ENCODE measurements at regions not wholly inside any gene's neighbourhood (a gene's known extent, or its start where the extent isn't known, plus 50 kb on each side); places are given as distances from the start of the nearest gene placed in this dataset.
"Not testable (repeated sequence)": the region's sequence is repeated elsewhere in the genome, so short reads cannot be mapped to it uniquely, and the experiment has no call there.

DNA sequence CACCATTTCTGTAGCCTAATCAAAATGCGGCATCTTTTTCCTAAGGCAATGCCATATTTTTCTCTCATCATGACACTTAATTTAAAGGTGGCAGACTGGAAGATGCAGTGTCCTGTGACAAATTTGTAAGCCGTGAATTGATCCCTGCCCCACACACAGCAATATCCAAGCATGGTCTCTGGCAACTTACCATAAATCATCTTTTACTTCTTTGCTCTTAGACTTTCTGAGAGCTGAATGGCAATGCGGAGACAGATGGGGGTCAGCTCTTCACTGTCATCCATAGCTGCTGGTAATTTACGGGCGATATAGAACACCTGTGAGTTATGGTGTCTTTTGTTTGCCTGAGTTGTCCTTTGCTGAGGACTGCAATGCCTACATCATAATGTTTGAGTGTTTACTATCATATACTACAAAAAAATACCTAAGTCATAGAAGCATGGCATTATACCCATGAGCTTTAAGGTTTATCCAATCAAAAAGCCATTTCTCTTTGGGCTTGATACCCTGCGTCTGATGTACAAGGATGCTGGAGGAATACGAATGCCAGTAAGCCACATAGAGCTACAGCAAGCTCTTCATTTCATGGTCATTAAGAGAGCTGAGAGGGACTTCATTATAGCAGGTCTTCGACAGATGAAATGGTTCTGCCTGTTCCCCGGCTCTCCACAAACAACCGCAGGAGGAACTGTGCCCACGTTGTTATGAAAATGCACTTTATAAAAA is 148.1 kb downstream of the TRIML1 start:
- DNase-seq (ENCODE audit: low read depth), result no peak

DNA sequence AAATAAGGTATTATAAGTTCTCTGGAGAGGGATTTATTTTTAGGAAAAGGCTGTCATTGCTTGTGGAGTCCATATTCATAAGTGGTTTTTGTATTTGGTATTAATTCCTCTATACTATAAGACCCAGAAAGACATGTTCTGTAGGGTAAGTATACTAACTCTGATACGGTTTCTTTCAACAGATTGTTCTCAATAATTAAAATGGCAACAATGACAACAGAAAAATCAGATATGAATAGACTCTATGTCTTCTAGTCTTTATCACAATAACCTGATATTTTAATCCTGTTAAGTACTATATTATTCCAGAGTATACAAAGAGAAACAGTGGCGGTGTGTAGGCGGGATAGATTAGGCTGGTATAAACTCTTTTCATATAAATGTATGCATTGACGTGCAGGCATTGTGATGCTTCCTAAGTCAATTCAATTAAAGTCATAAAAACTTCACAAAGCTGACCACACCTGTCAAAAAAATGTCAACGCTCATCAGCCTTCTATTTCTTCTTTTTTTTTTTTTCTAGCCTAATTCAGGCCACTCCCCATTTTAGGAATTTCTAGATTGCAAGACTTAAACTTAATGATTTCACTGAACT is 150.4 kb downstream of the TRIML1 start:
- DNase-seq (ENCODE audit: low read depth), result no peak

GRCh38 chr4:188295899-188296298 is 156.7 kb downstream of the TRIML1 start:
- no peak for DNase-seq (ENCODE audit: low read depth)

- DNase-seq (ENCODE audit: low read depth), result no peak
These were observed 157.1 kb downstream of the TRIML1 start for GRCh38 chr4:188296331-188296730.

GRCh38 chr4:188297873-188298272 is 158.6 kb downstream of the TRIML1 start:
- DNase-seq (ENCODE audit: low read depth), result no peak

GRCh38 chr4:188299161-188299560 is 159.9 kb downstream of the TRIML1 start:
- DNase-seq (ENCODE audit: low read depth), result no peak

- DNase-seq (ENCODE audit: low read depth), result no peak
These were observed 161.1 kb downstream of the TRIML1 start for GRCh38 chr4:188300385-188300784.

- no peak for DNase-seq (ENCODE audit: low read depth)
These were observed 166.4 kb downstream of the TRIML1 start for GRCh38 chr4:188305690-188306089.

GRCh38 chr4:188307591-188307990 is 168.3 kb downstream of the TRIML1 start:
- no peak for DNase-seq (ENCODE audit: low read depth)

- DNase-seq (ENCODE audit: low read depth), result no peak
These were observed 168.9 kb downstream of the TRIML1 start for GRCh38 chr4:188308142-188308541.

DNA sequence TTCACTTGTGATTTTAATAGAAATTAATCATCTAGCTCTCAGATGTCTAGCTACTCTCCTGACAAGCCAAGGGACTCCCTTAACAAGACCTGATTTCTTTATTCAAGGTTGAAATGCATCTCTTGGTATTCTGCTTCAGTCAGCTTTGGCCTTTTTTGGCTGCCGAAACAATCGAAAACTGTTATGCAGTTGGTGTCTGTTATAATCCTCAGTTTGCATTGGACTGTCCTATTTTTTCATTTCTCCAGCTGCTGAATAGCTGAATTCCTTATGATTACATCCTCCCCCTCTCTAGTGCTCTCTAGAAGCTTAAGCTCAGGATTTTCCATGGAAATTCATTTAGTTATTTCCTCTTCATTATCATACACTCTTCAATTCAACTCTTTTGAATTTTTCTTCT is 177.2 kb downstream of the TRIML1 start:
- no peak for DNase-seq (ENCODE audit: low read depth)

- DNase-seq (ENCODE audit: low read depth), result no peak
These were observed 189.7 kb downstream of the TRIML1 start for GRCh38 chr4:188328966-188329365.

DNA sequence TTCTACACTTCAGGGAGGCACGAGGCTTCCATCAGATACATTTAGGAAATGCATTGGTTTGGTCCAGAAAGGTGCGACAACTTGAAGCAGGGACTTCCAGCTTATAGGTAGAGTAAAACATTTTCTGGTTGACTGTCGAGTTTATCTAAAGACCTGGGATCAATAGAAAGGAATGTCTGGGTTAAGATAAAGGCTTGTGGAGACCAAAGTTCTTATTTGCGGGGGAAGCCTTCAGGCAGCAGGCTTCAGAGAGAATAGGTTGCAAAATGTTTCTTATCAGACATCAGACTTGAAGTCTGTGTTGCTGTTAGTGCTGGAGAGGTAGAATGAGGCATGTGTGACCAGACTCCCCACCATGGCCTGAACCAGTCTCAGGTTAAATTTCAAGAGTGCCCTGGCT is 190.3 kb downstream of the TRIML1 start:
- no peak for DNase-seq (ENCODE audit: low read depth)

- DNase-seq (ENCODE audit: low read depth), result no peak
These were observed 193.0 kb downstream of the TRIML1 start for GRCh38 chr4:188332265-188332664.

DNA sequence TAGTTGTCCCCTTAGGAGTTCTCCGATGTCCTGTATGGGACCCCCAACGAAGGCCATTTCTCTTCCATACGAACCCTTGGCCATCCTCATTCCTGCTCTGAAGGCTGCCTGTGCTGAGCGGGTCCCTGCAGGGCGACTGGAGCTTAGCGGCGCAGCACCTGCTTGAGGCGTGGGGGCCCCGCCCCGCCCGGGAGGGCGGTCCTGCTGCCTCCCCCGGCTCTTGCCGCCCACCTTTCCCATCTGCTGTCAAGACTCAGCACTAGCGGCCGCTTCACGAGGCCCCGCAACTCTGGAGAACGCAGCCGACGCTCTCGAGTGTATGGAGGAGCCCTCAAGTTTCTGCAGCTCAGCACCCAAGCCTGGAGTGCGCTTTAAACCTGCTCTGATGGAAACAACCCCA is 197.7 kb downstream of the TRIML1 start:
- no peak for DNase-seq (ENCODE audit: low read depth)

GRCh38 chr4:188341428-188341827 is 202.2 kb downstream of the TRIML1 start:
- no peak for DNase-seq (ENCODE audit: low read depth)

- no peak for DNase-seq (ENCODE audit: low read depth)
These were observed 207.0 kb downstream of the TRIML1 start for GRCh38 chr4:188346171-188346809.

- no peak for DNase-seq (ENCODE audit: low read depth)
These were observed 208.1 kb downstream of the TRIML1 start for GRCh38 chr4:188347339-188347738.

DNA sequence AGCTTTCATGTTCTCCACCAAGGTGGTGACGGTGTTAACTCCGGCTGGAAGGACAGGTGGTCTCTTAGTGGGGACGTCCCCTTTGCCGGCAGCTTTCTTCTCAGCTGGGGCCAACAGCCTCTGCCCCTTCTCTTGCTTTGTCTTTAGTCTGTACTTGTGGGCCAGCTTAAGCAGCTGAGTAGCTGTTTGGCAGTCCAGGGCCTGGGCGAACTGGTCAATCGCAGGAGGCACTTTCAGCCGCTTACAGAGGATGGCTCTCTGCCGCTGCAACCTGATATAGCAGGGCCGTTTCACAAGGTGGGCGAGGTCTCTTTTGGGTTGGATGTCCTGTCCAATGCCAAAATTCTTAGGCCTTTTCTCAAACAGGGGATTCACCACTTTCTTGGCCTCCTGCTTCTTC is 210.3 kb downstream of the TRIML1 start:
- DNase-seq (ENCODE audit: low read depth), result not testable (repeated sequence)

DNA sequence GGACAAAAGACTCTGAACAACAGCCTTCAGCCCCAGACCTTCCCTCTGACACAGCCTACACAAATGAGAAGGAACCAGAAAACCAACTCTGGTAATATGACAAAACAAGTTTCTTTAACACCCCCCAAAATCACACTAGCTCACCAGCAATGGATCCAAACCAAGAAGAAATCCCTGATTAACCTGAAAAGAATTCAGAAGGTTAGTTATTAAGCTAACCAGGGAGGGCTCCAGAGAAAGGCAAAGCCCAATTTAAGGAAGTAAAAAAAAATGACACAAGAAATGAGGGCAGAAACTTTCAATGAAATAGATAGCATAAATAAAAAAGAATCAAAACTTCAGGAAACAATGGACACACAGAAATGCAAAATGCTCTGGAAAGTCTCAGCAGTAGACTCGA is 224.0 kb downstream of the TRIML1 start:
- no peak for DNase-seq (ENCODE audit: low read depth)

DNA sequence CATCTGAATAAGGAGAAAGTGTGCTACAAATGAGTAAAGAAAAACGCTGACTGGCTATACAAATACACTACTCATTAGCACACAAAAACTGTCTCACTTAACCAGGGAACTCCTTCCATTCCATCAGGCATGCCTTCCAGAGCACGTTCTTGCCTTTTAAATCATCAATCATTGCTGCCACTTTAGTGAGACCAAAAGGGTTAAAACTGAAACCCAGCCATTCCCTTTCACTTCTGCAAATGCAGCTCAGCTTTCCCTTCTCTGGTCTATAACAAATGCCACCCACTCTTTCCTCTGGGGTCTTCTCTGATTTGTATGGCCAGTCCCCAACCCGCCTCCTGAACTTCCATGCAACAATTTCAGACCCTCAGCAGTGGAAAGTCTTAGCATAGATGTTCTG is 231.5 kb downstream of the TRIML1 start:
- no peak for DNase-seq (ENCODE audit: low read depth)

DNA sequence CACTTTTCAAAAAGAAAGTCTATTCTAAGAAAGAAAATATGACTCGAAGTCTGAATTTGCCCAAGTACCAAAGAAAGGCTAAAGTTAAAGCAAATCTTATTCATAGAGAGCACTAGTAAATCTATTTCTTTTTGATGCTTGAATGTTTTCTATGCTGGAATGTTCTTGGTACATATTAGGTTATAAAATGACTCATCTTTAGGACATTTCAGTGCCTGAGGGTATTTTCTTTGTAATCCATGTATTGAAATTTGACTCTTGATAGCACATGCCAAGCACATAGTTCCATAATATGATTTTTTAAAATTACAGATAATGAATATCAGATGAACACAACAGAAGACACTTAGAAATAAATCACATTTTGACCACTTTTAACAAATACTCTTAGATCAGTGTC is 232.8 kb downstream of the TRIML1 start:
- no peak for DNase-seq (ENCODE audit: low read depth)

DNA sequence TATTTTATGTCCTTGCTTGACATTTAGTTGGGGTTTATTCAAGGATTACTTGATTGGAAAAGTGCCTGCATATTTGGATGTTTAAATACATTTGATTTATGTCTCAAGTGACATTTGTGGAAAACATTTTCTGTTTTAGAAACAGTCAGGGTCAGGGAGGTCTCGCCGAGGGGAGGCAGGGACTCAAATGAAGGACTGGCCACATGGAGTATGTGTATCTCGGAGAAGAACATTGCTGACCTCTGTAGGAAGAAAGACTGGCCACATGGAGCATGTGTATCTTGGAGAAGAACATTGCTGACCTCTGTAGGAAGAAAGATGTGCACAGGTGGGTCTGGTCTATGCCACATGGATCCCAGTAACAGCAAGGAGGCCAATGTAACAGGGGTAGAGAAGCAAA is 233.6 kb downstream of the TRIML1 start:
- no peak for DNase-seq (ENCODE audit: low read depth)
